ENCODE measurements at regions not wholly inside any gene's neighbourhood (a gene's known extent, or its start where the extent isn't known, plus 50 kb on each side); places are given as distances from the start of the nearest gene placed in this dataset.

DNA sequence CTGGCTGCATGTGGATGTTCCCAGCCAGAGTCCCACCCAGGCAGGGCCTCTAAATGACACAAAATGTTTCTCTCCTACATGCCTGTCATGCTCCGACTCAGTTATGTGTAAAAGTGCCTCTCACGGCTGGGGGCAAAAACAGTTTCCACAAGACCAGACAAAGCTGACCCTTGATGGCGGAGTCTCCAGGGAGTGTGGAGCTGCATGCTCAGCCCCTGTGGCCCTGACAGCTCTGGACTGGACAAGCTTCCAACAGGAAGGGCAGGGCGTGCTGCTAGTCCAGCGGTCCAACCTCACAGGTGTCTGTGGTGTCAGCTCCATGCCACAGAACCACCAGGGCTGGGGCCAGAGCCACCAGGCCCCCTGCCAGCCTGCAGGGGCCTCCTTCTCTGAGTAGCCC is 149.6 kb downstream of the CRYBB2 start:
- H3K4me3 ChIP-seq (replicated peaks; ENCODE audit: low read depth, low read length) = no peak overlapping the region
- DNase-seq (ENCODE audit: low read depth) = no peak
- TF ChIP-seq, protein P1, sequence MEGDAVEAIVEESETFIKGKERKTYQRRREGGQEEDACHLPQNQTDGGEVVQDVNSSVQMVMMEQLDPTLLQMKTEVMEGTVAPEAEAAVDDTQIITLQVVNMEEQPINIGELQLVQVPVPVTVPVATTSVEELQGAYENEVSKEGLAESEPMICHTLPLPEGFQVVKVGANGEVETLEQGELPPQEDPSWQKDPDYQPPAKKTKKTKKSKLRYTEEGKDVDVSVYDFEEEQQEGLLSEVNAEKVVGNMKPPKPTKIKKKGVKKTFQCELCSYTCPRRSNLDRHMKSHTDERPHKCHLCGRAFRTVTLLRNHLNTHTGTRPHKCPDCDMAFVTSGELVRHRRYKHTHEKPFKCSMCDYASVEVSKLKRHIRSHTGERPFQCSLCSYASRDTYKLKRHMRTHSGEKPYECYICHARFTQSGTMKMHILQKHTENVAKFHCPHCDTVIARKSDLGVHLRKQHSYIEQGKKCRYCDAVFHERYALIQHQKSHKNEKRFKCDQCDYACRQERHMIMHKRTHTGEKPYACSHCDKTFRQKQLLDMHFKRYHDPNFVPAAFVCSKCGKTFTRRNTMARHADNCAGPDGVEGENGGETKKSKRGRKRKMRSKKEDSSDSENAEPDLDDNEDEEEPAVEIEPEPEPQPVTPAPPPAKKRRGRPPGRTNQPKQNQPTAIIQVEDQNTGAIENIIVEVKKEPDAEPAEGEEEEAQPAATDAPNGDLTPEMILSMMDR (IDR thresholded peaks at IDR 0.05; ENCODE audit: low read length, missing control alignments) = no peak

DNA sequence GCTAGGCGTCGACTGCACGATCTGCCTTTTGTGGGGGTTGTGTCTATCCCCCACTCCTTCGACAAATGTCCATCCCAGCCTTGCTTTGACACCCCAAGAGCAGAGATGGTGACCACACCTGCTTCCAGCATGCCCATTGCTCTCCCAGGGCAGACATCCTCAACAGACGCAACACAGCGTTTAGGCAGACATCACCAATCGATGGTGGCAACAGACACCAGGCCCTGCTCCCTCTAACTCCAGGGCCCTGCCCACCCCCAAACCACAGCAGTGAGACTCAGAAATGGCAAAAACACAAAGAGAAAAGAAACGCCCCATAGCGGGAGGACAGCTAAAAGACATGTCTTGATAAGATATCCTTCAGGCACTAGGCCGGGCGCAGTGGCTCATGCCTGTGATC is 150.9 kb downstream of the CRYBB2 start:
- no peak for DNase-seq (ENCODE audit: low read depth)
- no peak overlapping the region for H3K4me3 ChIP-seq (replicated peaks; ENCODE audit: low read depth, low read length)
- TF ChIP-seq, protein P1 (IDR thresholded peaks at IDR 0.05; ENCODE audit: low read length, missing control alignments) = no peak

DNA sequence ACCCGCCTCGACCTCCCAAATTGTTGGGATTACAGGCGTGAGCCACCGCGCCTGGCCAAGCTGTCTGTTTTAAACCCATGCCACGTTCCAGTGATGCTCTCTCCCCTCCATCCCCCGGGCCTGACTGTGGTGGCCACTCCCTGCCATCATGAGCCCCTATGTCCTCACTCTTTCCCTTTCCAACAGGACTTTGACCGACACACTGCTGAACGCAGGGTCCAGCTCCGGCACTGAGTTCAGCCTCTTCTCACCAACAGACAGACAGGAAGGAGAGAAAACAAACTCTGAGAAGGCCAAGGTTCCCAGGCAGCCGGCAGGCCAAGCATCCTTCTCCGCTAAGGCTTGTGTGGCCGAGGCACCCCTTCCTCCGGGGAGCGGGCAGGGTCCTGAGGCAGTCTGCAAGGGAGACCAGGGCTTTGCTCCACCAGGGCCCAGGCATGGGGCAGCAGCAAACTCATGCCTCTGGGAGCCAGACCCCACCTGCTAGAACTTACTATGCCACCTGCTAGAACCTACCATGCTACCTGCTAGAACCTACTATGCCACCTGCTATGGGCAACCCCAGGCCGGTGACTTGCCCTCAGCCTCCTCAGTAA is 152.7 kb downstream of the CRYBB2 start:
- TF ChIP-seq, protein P1 (IDR thresholded peaks at IDR 0.05; ENCODE audit: low read length, missing control alignments) = no peak
- no peak for DNase-seq (ENCODE audit: low read depth)
- H3K4me3 ChIP-seq (replicated peaks; ENCODE audit: low read depth, low read length) = no peak overlapping the region

DNA sequence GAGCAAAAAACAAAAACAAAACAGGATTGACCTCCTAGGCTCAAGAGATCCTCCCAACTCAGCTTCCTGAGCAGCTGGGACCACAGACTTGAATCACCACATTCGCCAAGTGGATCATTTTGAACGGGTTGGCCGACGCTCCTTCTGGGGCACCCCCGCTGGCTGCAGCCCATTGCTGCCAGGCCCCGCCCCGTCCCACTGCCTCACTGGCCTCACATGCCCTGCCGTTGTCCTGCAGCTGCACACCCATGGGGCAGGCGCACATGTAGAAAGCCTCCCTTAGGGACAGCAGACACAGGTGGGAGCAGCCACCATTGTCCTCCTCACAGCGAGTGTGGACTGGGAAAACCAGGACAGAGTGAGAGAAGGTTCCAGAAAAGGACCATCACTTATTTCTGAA is 154.5 kb downstream of the CRYBB2 start:
- TF ChIP-seq, protein P1 (IDR thresholded peaks at IDR 0.05; ENCODE audit: low read length, missing control alignments) = no peak
- H3K4me3 ChIP-seq (replicated peaks; ENCODE audit: low read depth, low read length) = no peak overlapping the region
- DNase-seq (ENCODE audit: low read depth) = no peak

DNA sequence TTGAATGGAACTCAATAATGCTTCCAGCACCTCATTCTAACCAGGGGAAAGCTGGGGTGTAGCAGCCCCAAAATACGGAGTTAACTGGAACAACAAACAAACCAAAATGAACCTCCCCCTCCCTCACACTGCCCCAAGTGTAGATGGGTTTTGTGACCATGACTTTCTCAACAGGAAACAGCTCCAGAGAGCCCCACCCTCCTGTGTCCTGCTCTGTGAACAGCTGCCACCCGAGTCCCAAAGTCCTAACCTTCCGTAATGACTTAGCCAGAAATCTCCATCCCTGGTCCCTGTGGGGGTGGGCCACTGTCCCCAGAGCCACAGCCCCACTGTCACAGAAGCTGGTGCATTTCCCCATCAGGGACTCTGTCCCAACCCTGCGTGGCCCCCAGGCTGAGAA is 155.4 kb downstream of the CRYBB2 start:
- no peak for DNase-seq (ENCODE audit: low read depth)
- TF ChIP-seq, protein P1 (IDR thresholded peaks at IDR 0.05; ENCODE audit: low read length, missing control alignments) = no peak
- no peak overlapping the region for H3K4me3 ChIP-seq (replicated peaks; ENCODE audit: low read depth, low read length)

DNA sequence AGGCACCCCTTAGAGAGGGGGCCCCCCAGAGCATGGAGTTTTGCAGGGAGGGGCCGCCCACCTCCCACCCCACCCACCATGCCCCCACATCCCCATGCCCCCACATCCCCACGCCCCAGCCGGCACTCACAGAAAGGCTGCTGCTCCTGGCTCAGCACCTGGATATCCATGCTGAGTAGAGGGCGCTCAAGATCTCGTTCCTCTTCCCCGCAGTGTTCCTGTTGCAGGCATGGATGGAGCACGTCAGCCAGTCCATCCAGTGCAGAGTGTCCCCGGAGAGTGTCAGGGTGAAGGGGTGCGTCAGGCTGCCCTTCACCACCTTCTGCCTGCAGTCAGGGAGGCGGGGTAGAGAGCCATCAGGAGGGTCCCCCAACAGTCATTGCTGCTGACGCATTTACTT is 156.2 kb downstream of the CRYBB2 start:
- TF ChIP-seq, protein P1 (IDR thresholded peaks at IDR 0.05; ENCODE audit: low read length, missing control alignments) = no peak
- H3K4me3 ChIP-seq (replicated peaks; ENCODE audit: low read depth, low read length) = no peak overlapping the region
- DNase-seq (ENCODE audit: low read depth) = no peak

DNA sequence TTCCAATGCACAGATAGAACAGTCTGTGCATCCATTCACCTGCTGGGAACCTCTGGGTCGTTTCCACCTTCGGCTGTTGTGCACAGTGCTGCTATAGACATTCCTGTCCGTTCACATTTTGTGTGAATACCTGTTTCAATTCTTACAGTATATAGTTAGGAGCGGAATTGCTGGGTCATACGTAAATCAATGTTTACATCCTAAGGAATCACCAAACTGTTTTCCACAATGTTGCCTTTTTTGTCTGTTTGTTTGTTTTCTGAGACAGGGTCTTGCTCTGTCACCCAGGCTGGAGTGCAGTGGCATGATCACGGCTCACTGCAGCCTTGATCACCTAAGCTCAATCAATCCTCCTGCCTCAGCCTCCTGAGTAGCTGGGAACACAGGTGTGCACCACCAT is 158.3 kb downstream of the CRYBB2 start:
- DNase-seq (ENCODE audit: low read depth) = no peak
- TF ChIP-seq, protein P1 (IDR thresholded peaks at IDR 0.05; ENCODE audit: low read length, missing control alignments) = no peak

More for the DNA sequence above, 158.3 kb downstream of the CRYBB2 start:
- H3K4me3 ChIP-seq (replicated peaks; ENCODE audit: low read depth, low read length) = no peak overlapping the region

Data from fibroblast of pulmonary artery (primary cell).